Adrenal gland (tissue), 9 donors: ENCODE measurements at regions not wholly inside any gene's neighbourhood (a gene's known extent, or its start where the extent isn't known, plus 50 kb on each side); places are given as distances from the start of the nearest gene placed in this dataset.

Source experiments
- DNase-seq, 7 donors: peaks; one replicate each; pipeline ENCODE4 v3.0.0-alpha.2; 2019 to 2020
- H3K27ac ChIP-seq, 5 donors: fragments of 200-600 bp; sonication (generic) in 4 of 5; 1 replicate in 3 of 5; 2 replicates in 2 of 5; pipeline versions ENCODE4 v1.5.1 to v1.8.0; 2016 to 2020; ENCODE audit warnings: mild to moderate bottlenecking in 1 of 5
- H3K27me3 ChIP-seq: fragments of 200-600 bp; 2 replicates; pipeline ENCODE4 v1.8.0; 2021
- H3K36me3 ChIP-seq, 2 donors: fragments of 200-600 bp; replicated peaks in 1 of 2; 1 replicate in 1 of 2; 2 replicates in 1 of 2; pipeline versions ENCODE4 v1.5.1 to v1.8.0; 2018 to 2022
- H3K4me1 ChIP-seq, 2 donors: fragments of 200-600 bp; replicated peaks in 1 of 2; 1 replicate in 1 of 2; 2 replicates in 1 of 2; pipeline versions ENCODE4 v1.5.1 to v1.8.0; 2018 to 2021
- H3K4me3 ChIP-seq, 4 donors: fragments of 200-600 bp; sonication (generic) in 3 of 4; one replicate each; pipeline ENCODE4 v1.5.1; 2016 to 2018
- H3K9me3 ChIP-seq, 3 donors: fragments of 200-600 bp; sonication (generic) in 1 of 3; replicated peaks in 1 of 3; 1 replicate in 2 of 3; 2 replicates in 1 of 3; pipeline versions ENCODE4 v1.5.1 to v1.8.0; 2016 to 2021
- POLR2A ChIP-seq, 2 donors: fragments of 450-650 bp; IDR thresholded peaks; one replicate each; pipeline ENCODE4 v1.6.1; 2017; ENCODE audit warnings: antibody characterized with exemption in 2 of 2, mild to moderate bottlenecking in 2 of 2, moderate library complexity in 1 of 2
- WGBS, 4 donors: extraction: QIAGEN DNeasy Blood & Tissue Kit in 2 of 4; methylation state at CpG; one replicate each; pipeline versions ENCODE4 v1.1.5 to v1.1.7; 2013 to 2017; 5-methylcytosine and 5-hydroxymethylcytosine counted together
- intact Hi-C, 2 donors: fragments of 100-400 bp; cut with DNase I; formaldehyde crosslinking; loops; one replicate each; pipeline versions ENCODE4 v1.14.1 to v1.15.0; 2022 to 2023
- TF ChIP-seq, protein P1 (sequence below), 6 experiments: fragments of 450-650 bp in 4 of 6; fragments of 200-600 bp in 2 of 6; sonication (generic) in 1 of 6; IDR thresholded peaks; 1 replicate in 5 of 6; 2 replicates in 1 of 6; pipeline versions ENCODE4 v1.5.1 to v1.8.0; 2016 to 2021; ENCODE audit warnings: antibody characterized with exemption in 6 of 6, mild to moderate bottlenecking in 2 of 6, moderate library complexity in 1 of 6
- donor health status: healthy with polysubstance abuse.
- donor health status: Bipolar disorder and iron deficiency.
- donor health status: DM: yes; HTN: yes; CAD: no.
- donor health status: DM: no; HTN: no; CAD: no.
- donor health status: DM: no; HTN: no; CAD: no.

DNA sequence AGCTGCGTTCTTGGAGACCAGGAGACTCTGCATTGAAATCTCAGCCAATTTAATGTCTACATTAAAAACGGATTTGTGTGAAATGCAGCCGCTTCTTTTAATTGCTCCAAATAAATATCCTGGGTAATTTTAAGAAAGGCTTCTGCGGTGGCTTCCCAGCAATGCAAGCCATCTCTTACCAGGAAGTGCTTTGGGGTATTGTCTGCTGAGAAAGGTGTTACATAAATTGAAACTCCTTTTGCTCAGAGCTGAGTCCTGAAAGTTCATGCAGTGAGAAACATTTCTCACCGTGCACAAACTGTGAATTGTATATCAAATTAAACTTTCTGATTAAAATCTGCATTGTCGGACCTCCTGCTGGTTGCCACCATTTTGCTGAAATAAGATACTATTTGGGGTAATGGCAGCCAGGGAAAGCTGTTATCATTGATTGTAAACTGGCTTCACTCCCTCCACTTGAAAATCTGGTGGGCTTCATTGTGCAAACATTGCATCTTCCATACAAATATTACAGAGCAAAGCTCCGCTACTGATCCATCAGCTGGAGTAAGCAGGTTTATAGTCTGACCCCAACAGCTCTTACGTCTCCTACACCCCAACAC, 59.5 kb downstream of the ZIC5 start:
- no peak for DNase-seq
- Histone ChIP-seq H3K9me3 (no peaks in the 10 kb centered on the region), H3K36me3 (no peaks in the 10 kb centered on the region), H3K4me1 (no peaks in the 10 kb centered on the region), H3K27me3 (peaks cover 31% of the 10 kb centered on the region), H3K4me3 (no peak overlapping the region), H3K27ac (no peak overlapping the region)
- TF ChIP-seq POLR2A (IDR thresholded peaks at IDR 0.05): no peak
- TF ChIP-seq, protein P1, sequence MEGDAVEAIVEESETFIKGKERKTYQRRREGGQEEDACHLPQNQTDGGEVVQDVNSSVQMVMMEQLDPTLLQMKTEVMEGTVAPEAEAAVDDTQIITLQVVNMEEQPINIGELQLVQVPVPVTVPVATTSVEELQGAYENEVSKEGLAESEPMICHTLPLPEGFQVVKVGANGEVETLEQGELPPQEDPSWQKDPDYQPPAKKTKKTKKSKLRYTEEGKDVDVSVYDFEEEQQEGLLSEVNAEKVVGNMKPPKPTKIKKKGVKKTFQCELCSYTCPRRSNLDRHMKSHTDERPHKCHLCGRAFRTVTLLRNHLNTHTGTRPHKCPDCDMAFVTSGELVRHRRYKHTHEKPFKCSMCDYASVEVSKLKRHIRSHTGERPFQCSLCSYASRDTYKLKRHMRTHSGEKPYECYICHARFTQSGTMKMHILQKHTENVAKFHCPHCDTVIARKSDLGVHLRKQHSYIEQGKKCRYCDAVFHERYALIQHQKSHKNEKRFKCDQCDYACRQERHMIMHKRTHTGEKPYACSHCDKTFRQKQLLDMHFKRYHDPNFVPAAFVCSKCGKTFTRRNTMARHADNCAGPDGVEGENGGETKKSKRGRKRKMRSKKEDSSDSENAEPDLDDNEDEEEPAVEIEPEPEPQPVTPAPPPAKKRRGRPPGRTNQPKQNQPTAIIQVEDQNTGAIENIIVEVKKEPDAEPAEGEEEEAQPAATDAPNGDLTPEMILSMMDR (IDR thresholded peaks at IDR 0.05): no peak
- intact Hi-C loops: loop anchor here in 1 of 2 donors (10.0 kb wide), 1 partner anchor 257 kb away; no protein-coding TSS in a partner anchor
- 71 to 78% (median 75%) methylated on average over 8 of the region's 8 CpGs for WGBS, 4 donors

DNA sequence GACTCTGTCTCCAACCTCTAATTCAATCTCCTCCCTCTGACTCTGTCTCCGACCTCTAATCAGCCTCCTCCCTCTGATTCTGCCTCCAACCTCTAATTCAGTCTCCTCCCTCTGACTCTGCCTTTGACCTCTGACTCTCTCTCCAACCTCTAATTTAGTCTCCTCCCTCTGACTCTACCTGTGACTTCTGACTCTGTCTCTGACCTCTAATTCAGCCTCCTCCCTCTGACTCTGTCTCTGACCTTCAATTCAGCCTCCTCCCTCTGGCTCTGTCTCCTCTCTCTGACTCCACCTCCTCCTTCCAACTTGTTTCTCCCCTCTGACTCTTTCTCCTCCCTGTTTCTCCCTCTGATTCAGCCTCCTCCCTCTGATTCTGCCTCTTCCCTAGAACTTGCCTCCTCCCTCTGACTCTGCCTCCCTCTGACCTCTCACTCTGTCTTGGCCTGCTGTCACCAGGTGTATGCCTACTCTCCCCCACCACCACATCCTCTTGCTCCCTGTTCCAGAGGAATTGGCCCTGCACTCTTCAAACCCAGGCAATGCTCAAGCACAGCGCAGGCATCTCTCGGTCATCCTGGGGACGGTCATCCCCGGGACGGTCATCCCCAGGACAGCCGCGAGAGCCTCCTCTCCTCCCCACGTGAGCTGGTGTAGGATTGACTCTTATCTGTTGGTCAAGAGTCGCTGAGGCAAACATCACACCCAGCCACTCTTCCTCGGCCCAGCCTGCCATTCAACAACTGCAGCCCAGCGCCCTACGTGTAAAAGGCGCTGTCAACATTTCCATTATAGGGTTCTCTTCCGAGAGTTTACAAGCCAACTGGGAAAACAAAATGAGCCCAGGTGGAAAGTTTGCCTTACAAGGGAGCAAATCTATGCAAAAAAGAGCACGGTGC, 60.2 kb downstream of the ZIC5 start:
- no peaks in the 10 kb centered on the region for H3K36me3 ChIP-seq
- H3K27ac ChIP-seq: no peak overlapping the region
- DNase-seq: no peak
- TF ChIP-seq, protein P1 (IDR thresholded peaks at IDR 0.05): no peak
- no peak for TF ChIP-seq POLR2A (IDR thresholded peaks at IDR 0.05)
- WGBS, 4 donors: 70 to 82% (median 77%) methylated on average over 13 to 16 of the region's 16 CpGs
- no peaks in the 10 kb centered on the region for H3K9me3 ChIP-seq
- intact Hi-C loops: loop anchor here in 1 of 2 donors (10.0 kb wide), 1 partner anchor 257 kb away; no protein-coding TSS in a partner anchor
- peaks cover 36% of the 10 kb centered on the region for H3K27me3 ChIP-seq
- no peaks in the 10 kb centered on the region for H3K4me1 ChIP-seq
- H3K4me3 ChIP-seq: no peak overlapping the region

DNA sequence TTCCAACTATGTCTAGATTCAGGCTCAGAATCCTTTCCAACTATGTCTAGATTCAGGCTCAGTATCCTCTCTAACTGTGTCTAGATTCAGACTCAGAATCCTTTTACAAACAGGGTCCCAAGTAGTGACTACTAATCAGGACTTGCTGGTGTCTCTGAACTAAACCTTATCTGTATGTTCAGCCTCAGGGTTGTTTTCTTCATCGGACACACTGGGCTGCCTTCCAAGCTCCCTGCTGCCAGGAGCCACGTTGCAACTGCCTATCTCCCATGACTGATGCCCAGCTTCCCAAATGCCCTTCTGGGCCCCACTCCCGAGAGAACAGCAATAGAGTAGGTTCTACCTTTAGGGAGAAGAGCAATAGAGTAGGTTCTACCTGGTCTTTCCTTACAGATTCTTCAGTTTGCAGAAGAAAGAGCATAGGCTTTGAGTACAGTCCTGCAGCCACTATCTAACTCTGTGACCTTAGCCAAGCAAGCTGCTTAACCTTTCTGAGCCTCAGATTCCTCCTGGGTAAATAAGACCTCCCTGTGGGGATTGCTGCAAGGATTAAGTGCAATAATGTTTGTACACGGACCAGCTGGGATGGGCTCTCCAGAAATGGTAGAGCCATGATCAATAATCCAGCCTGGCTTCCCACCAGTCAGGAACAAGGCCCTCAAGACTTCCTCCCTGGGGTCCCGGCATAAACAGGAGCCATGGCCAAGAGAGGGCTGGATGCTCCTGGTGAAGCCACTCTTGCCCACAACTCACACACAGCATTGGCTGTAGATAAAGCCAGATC, 61.5 kb downstream of the ZIC5 start:
- no peak for TF ChIP-seq POLR2A (IDR thresholded peaks at IDR 0.05)
- TF ChIP-seq, protein P1 (IDR thresholded peaks at IDR 0.05): no peak
- WGBS, 4 donors: 38 to 52% (median 47%) methylated on average over 3 to 5 of the region's 5 CpGs
- H3K36me3 ChIP-seq: no peaks in the 10 kb centered on the region
- H3K4me1 ChIP-seq: no peaks in the 10 kb centered on the region
- intact Hi-C loops: loop anchor here in 1 of 2 donors (10.0 kb wide), 1 partner anchor 255 kb away; no protein-coding TSS in a partner anchor
- H3K27ac ChIP-seq: no peak overlapping the region
- H3K4me3 ChIP-seq: no peak overlapping the region
- H3K9me3 ChIP-seq: no peaks in the 10 kb centered on the region
- peak in 3 of 7 donors; percentile 23 to 49 (median 34) for DNase-seq
- peaks cover 34% of the 10 kb centered on the region for H3K27me3 ChIP-seq
